Fibroblast of lung (primary cell): ENCODE measurements at regions not wholly inside any gene's neighbourhood (a gene's known extent, or its start where the extent isn't known, plus 50 kb on each side); places are given as distances from the start of the nearest gene placed in this dataset.

Source experiments
- DNase-seq, 2 donors: peaks; one replicate each; pipeline versions ENCODE4 v3.0.0 to v3.0.0-alpha.2; 2010; ENCODE audit warnings: low read depth in 2 of 2
- H2AFZ ChIP-seq: 2 replicates; pipeline ENCODE4 v1.5.1; 2012; ENCODE audit warnings: low read length, control low read depth, inconsistent platforms
- H3K27ac ChIP-seq: 2 replicates; pipeline ENCODE4 v1.5.1; 2011; ENCODE audit warnings: low read length, control low read depth; ENCODE audit not compliant: insufficient read depth
- H3K27me3 ChIP-seq: 2 replicates; pipeline ENCODE4 v1.5.1; 2011; ENCODE audit warnings: mild to moderate bottlenecking, low read length; ENCODE audit not compliant: control insufficient read depth, insufficient read depth
- H3K36me3 ChIP-seq: 2 replicates; pipeline ENCODE4 v1.5.1; 2011; ENCODE audit warnings: low read length; ENCODE audit not compliant: control insufficient read depth, insufficient read depth
- H3K4me1 ChIP-seq: 2 replicates; pipeline ENCODE4 v1.5.1; 2011; ENCODE audit warnings: low read length; ENCODE audit not compliant: control insufficient read depth, insufficient read depth; ENCODE audit errors: extremely low read depth
- H3K4me2 ChIP-seq: 2 replicates; pipeline ENCODE4 v1.5.1; 2011; ENCODE audit warnings: low read length, control low read depth; ENCODE audit not compliant: insufficient read depth; ENCODE audit errors: extremely low read depth
- H3K4me3 ChIP-seq, 4 experiments: fragments of 200-600 bp in 1 of 4; sonication (generic) in 1 of 4; replicated peaks in 1 of 4; 2 replicates each; pipeline ENCODE4 v1.5.1; 2011 to 2016; ENCODE audit warnings: low read length in 4 of 4, low read depth in 3 of 4, mild to moderate bottlenecking in 3 of 4, control low read depth in 2 of 4, inconsistent platforms in 1 of 4, mixed read lengths in 1 of 4; ENCODE audit not compliant: insufficient read depth in 1 of 4; ENCODE audit errors: control extremely low read depth in 1 of 4
- H3K79me2 ChIP-seq: 2 replicates; pipeline ENCODE4 v1.5.1; 2012; ENCODE audit warnings: mild to moderate bottlenecking, low read length, inconsistent platforms; ENCODE audit not compliant: control insufficient read depth, insufficient read depth
- H3K9ac ChIP-seq: 2 replicates; pipeline ENCODE4 v1.5.1; 2011; ENCODE audit warnings: mild to moderate bottlenecking, low read length, control low read depth; ENCODE audit not compliant: insufficient read depth
- H3K9me3 ChIP-seq: 2 replicates; pipeline ENCODE4 v1.5.1; 2012; ENCODE audit warnings: low read depth, low read length; ENCODE audit not compliant: control insufficient read depth, insufficient read depth
- H4K20me1 ChIP-seq: 2 replicates; pipeline ENCODE4 v1.5.1; 2011; ENCODE audit warnings: low read length; ENCODE audit not compliant: control insufficient read depth, insufficient read depth; ENCODE audit errors: extremely low read depth
- EZH2 ChIP-seq: IDR thresholded peaks from 2 replicates; pipeline ENCODE4 v1.5.1; 2012; ENCODE audit warnings: low read length, control low read depth, mild to moderate bottlenecking; ENCODE audit errors: missing control alignments
- TF ChIP-seq, protein P1 (sequence below), 2 donors: IDR thresholded peaks in 1 of 2; conservative IDR thresholded peaks in 1 of 2; 1 replicate in 1 of 2; 2 replicates in 1 of 2; pipeline ENCODE4 v1.5.1; 2011 to 2012; ENCODE audit warnings: low read length in 2 of 2, control low read depth in 1 of 2, inconsistent platforms in 1 of 2, low read depth in 1 of 2, mild to moderate bottlenecking in 1 of 2

DNA sequence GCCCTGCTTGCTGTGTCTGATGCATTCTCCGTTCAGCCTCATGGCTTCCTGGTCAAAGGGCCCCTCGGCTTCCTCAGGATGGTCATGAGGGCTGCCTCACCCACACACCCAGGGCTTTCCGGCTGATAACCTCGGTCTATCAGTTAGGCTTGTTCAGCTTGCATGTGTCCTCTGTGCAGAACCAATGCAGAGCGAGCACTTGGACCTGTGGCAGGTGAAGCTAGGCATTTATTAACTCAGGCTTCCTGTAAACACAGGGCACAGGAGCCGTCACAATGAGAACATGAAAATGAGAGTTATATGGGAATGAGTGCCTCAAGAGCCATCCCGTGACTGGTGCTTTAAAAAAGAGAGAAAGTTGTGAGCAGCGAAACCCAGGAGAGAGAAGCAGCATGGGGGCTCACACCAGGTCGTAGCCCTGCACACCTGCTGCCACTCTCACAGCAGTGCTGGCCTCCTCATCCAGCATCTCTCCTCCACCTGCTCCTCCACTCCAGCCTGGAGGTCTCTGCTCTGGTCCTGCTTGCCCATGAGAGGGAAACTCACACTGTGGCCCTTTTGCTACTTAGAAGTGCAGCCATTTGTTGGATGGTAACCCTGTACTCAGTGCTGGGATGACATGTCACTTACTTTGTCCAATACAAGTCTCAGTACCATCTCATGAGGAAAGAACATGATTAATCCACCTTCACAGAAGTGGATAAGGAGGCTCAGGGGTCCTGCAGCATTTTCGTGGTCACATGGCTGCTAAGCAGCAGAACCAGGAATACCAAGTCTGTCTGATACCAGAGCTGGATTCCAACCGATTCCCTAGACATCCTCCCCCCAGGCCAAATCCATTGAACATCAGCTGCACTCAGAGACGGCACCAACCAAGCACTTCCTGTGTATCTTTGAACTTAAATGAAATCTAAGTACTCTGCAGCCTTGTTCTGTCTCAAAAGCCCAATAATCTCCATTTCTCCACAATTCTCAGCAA lies 50.5 kb upstream of the IRS2 start:
- no peaks in the 10 kb centered on the region for H3K27me3 ChIP-seq
- H3K79me2 ChIP-seq, result no peaks in the 10 kb centered on the region
- no peak for TF ChIP-seq EZH2
- TF ChIP-seq, protein P1, sequence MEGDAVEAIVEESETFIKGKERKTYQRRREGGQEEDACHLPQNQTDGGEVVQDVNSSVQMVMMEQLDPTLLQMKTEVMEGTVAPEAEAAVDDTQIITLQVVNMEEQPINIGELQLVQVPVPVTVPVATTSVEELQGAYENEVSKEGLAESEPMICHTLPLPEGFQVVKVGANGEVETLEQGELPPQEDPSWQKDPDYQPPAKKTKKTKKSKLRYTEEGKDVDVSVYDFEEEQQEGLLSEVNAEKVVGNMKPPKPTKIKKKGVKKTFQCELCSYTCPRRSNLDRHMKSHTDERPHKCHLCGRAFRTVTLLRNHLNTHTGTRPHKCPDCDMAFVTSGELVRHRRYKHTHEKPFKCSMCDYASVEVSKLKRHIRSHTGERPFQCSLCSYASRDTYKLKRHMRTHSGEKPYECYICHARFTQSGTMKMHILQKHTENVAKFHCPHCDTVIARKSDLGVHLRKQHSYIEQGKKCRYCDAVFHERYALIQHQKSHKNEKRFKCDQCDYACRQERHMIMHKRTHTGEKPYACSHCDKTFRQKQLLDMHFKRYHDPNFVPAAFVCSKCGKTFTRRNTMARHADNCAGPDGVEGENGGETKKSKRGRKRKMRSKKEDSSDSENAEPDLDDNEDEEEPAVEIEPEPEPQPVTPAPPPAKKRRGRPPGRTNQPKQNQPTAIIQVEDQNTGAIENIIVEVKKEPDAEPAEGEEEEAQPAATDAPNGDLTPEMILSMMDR (conservative IDR thresholded peaks at IDR 0.05 in 1 of 2, IDR thresholded peaks at IDR 0.05 in 1 of 2; ENCODE audit: low read depth in 1 of 2, low read length in 2 of 2), result no peak
- H3K4me2 ChIP-seq, result no peak overlapping the region
- no peak overlapping the region for H2AFZ ChIP-seq
- H4K20me1 ChIP-seq, result no peaks in the 10 kb centered on the region
- H3K9ac ChIP-seq, result no peak overlapping the region
- no peak overlapping the region for H3K4me3 ChIP-seq
- no peaks in the 10 kb centered on the region for H3K36me3 ChIP-seq
- no peak for DNase-seq
- H3K9me3 ChIP-seq, result no peaks in the 10 kb centered on the region
- no peak overlapping the region for H3K27ac ChIP-seq
- H3K4me1 ChIP-seq, result peaks cover 6% of the 10 kb centered on the region
